Epithelial cell of esophagus (primary cell): ENCODE measurements at regions not wholly inside any gene's neighbourhood (a gene's known extent, or its start where the extent isn't known, plus 50 kb on each side); places are given as distances from the start of the nearest gene placed in this dataset.
"Not testable (repeated sequence)": the region's sequence is repeated elsewhere in the genome, so short reads cannot be mapped to it uniquely, and the experiment has no call there.

ENCODE experiments used
- DNase-seq: peaks from one replicate; pipeline ENCODE4 v3.0.0; 2010; ENCODE audit warnings: low read depth
- H3K4me3 ChIP-seq: 2 replicates; pipeline ENCODE4 v1.5.1; 2011; ENCODE audit warnings: mild to moderate bottlenecking, low read length, control low read depth
- CTCF ChIP-seq: IDR thresholded peaks from 2 replicates; pipeline ENCODE4 v1.5.1; 2011; ENCODE audit warnings: low read depth, mild to moderate bottlenecking, low read length, control low read depth, inconsistent platforms; ENCODE audit not compliant: insufficient read depth; ENCODE audit errors: missing control alignments

GRCh38 chr14:42510071-42510470 is 903.4 kb downstream of the LRFN5 start:
- no peak for TF ChIP-seq CTCF
- no peak for DNase-seq
- no peak overlapping the region for H3K4me3 ChIP-seq

GRCh38 chr14:42508209-42508946 is 901.7 kb downstream of the LRFN5 start:
- no peak for DNase-seq
- TF ChIP-seq CTCF: no peak
- no peak overlapping the region for H3K4me3 ChIP-seq

GRCh38 chr14:42504433-42504832 is 897.8 kb downstream of the LRFN5 start:
- no peak overlapping the region for H3K4me3 ChIP-seq
- no peak for TF ChIP-seq CTCF
- peak; percentile 4 for DNase-seq

- no peak for TF ChIP-seq CTCF
- no peak overlapping the region for H3K4me3 ChIP-seq
- DNase-seq: no peak
Measured at GRCh38 chr14:42499137-42499536, 892.5 kb downstream of the LRFN5 start.

- DNase-seq: no peak
- no peak overlapping the region for H3K4me3 ChIP-seq
- no peak for TF ChIP-seq CTCF
Measured at GRCh38 chr14:42490536-42490935, 883.9 kb downstream of the LRFN5 start.

GRCh38 chr14:42488965-42489364 is 882.3 kb downstream of the LRFN5 start:
- no peak for DNase-seq
- H3K4me3 ChIP-seq: no peak overlapping the region
- no peak for TF ChIP-seq CTCF

GRCh38 chr14:42482345-42482971 is 875.8 kb downstream of the LRFN5 start:
- not testable (repeated sequence) for H3K4me3 ChIP-seq, DNase-seq

- not testable (repeated sequence) for DNase-seq, H3K4me3 ChIP-seq
Measured at GRCh38 chr14:42481714-42482113, 875.0 kb downstream of the LRFN5 start.
